ENCODE measurements at regions not wholly inside any gene's neighbourhood (a gene's known extent, or its start where the extent isn't known, plus 50 kb on each side); places are given as distances from the start of the nearest gene placed in this dataset.
"Not testable (repeated sequence)": the region's sequence is repeated elsewhere in the genome, so short reads cannot be mapped to it uniquely, and the experiment has no call there.

DNA sequence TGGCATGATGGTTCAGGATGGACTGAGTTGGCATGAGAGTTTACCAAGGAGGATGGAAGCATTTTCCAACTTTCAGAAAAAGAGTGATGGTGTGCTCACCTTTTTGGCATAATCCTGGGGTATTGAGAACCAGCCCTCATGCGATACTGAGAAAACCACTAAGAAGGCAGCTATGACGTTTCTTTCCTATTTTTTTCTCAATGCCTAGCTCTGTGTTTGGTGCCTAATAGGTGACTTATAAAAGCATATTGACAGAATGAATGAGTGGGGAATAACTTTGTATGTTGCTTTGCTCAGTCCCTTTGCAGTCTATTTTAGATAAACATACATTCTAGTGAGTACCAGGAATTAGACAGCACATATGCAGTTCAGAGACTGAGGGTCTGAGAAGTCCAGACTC lies 816.3 kb downstream of the DHX35 start:
- DNase-seq (ENCODE audit: low spot score) = no peak

DNA sequence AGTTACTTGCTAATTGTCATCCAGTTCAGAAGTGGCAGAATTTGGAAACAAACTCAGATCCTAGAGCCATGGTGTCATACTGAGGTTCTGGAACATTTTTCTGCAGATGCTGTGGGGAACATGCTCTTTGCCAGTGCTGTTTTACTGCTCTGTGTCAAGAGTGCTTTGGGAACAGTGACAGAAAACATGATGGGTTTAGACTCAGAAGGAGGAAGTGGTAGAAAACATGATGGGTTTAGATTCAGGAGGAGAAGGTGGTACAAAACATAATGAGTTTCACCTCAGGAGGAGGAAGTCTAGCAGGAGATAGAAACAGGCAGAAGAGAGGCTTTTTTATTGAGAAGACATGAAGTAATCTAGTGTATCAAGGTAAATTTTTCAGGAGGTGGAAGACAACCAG lies 815.5 kb downstream of the DHX35 start:
- DNase-seq (ENCODE audit: low spot score) = no peak

DNA sequence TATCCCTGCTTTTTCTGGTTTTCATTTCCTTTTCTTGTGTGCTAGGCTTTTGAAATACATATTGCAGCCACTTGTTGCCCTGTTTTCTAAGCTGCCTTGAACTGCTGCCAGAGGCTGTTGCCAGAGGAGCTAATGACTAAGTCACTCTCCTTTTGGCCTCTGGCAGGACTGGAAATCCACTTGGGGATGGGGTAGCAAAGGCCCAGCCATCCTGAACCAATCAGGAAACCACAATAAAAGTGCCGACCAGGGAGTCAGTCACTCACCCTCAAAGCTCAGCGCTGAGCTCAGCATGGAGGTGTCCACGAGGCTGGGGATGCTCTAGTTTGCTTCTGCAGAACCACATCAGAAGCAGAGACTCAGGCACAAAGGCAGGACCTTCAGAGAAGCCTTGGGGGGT lies 813.0 kb downstream of the DHX35 start:
- DNase-seq (ENCODE audit: low spot score) = no peak

DNA sequence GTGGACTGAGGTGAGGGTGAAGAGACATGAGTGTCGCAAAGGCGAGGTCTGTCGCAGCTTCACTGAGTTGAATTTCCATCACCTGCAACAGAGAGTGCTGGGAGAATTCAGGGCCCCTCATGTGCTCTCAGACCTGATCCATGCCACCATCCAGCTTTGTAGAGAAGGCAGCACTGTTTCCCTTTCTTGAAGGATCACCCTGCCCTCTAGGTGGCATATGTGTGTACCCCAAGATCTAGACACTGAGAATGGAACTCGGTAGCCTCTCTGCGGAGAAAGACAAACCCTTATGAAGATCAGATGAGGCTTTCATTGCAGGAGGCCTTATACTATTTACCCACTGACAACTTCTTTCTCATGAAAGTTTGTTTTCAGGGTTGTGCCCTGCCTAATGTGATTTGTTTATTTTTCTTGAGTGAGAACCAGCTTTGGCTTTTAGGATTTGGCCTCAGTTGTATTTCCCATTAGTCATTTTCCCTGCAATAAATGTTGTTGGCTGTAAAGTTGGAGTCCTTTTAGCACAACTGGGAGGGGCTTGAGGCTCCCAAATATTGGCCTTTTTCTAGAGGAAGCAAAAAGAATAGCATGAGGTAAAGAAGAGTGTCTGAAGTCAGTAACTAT lies 811.3 kb downstream of the DHX35 start:
- DNase-seq (ENCODE audit: low spot score) = peak; percentile 32

DNA sequence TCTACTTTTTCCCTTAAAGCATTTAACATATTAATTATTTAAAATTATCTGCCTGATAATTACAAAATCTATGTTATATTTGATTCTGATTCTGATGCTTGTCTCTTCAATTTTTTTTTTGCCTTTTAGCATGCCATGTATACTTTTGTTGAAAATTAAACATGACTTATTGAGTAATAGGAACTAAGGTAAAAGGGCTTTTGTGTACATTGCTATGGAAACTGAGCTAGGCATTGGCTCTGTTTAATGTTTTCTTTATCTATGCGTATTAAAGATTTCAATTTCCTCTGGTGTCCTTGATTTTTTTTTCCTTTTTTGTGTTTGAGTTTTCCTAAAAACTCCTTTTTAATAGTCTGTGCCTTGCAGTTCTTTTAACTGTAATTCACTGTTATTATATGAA lies 805.2 kb downstream of the DHX35 start:
- no peak for DNase-seq (ENCODE audit: low spot score)

DNA sequence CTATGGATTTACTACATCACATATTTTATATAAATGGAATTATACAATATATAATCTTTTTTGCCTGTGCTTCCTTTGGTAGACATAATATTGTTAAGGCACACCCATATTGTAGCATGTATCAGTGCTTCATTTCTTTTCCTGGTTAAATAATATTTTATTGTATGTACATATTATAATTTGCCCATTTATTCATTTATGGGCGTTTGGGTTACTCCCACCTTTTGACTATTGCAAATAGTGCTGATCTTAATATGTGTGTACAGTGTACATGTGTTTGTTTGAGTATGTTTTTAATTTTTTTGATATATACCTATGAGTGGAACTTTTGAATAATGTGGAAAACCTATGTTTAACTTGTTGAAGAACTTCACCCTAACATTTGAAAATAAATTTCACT lies 804.2 kb downstream of the DHX35 start:
- DNase-seq (ENCODE audit: low spot score) = no peak

DNA sequence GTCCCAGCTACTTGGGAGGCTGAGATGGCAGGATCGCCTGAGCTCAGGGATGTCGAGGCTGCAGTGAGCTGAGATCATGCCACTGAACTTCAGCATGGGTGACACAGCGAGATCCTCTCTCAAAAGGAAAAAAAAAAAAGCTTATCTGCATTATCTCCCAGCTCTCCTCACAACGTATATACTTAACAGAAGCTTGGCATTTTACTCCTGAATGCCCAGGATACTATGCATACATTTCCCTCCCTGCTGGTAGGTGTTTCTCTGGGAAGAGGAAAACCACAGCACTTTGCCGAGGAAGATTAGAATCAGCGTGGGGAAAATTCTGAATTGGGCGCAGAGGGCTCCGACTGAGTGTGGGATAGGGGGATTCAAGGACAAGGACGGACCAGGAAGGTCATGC lies 800.6 kb downstream of the DHX35 start:
- DNase-seq (ENCODE audit: low spot score) = no peak

DNA sequence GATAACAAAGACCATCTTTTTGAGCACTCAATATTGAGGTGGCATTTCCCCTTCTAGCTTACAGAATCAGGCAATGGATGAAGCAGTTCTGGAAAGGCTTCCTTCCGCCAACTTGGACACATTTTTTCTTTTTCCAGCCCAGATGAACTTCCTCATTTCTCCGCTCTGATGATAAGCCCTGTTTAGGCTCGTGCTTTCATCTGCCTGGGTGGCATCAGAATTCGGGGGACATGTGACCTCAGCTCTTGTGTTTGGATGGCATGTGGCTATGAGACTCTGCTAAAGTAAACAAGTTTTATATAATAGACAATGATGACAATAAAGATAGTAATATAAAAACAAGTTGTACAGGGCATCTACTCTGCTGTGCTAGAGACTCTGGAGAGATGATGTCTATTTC lies 796.7 kb downstream of the DHX35 start:
- DNase-seq (ENCODE audit: low spot score) = no peak

DNA sequence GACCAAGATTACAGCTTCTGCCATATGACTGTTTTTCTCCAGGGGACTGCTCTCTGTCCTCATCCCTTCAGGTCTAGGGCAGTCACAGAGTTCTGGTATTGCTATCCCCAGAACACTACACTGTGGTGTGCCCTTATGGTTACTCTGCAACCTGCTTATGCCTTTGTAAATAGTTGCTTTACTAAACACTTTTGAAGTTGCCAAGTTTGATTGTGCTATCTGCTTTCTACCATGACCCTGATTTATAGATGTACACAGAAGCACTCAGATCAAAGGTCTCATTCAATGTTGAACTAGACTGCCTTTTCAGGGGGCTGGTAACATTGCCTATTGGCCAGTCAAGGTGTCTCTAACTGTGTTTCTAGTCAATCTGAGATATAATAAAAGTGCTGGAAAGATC lies 794.7 kb downstream of the DHX35 start:
- no peak for DNase-seq (ENCODE audit: low spot score)

DNA sequence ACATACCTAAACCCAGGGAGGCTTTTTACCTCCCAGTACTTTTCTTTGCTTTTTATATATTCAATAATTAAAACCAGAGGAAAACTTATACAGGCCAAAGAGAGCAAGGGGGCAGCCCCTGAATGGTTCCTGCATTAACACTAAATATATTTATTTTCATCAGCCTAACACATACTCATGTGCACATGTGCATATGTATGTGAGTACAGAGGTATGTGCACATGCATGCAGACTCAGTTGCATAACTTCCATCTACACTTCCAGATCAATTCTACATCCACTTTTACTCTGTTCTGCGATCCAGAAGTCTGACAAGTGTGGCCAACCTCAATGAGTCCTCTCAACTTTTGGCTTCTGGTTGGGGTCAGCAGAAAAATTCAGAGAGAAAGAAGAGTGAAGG lies 794.2 kb downstream of the DHX35 start:
- DNase-seq (ENCODE audit: low spot score) = no peak

DNA sequence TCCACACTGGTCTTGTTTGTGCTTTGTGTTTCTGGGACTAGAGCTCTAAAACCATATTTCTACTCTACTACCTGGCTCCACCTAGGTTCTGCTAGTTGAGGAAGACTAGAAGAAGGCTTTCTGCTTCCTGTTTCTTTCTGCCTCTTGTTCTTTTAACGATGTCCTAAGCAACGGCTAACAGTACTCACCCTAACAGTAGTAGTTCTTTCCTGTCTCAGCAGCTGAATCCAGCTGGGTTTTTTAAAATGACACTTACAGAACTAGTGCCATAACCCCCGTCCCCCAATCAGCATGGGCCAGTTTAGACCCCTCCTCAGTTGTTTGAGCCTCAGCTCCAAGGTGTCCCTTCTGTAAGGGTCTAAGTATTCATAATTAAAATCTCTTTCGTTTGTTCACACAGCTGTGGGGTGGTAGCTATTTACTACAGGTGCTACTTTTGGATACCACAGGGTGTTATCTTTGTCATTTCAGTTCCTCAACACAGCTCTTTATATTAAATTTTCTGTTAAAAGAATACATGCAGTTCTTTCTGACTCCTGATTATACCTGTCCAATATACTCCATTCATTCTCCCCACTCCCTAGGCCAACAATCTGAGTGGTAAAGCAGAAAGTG lies 790.2 kb downstream of the DHX35 start:
- no peak for DNase-seq (ENCODE audit: low spot score)

DNA sequence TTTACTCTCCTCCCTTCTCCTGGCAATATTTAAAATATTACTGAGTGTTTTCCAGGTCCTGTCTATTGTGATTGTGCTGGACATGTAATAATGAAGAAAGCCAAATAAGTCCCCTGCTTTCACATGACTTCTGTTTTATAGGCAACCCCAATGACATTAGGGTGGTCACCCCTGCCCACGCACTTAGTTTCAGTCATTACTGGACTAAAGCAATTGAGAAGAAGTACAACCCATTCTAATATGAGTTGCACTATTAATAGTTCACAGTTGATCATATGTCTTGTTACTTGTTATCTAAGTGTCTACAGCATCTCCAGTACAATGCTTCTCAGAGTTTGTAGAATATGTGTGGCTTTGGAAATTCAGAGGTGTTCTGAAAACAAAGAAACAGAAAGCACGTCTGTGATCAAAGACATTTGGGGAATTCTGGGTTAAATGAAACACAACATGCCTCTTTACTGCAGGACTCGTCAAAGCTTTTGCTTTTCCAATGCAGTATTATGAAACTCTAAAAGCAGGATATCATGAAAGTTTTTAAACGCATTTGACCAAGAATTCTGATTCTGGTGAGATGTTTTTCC lies 789.5 kb downstream of the DHX35 start:
- no peak for DNase-seq (ENCODE audit: low spot score)

DNA sequence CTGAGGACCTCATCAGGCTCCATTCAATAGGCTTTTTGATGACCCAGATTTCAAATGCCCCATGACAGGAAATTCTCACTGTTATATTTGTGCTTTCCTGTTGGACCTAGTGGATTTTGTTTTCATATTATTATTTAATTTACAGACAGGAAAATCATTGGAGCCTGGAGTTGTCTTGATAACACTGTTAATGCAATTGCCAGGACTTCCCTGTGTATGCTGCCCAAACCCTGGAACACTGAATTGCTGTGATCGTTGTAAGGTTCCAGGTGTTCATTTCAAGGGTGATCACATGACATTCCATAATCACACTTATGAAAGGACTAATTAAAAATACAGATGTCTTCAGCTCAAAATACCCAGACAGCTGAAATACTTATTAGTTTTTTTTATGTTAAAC lies 783.2 kb downstream of the DHX35 start:
- no peak for DNase-seq (ENCODE audit: low spot score)

DNA sequence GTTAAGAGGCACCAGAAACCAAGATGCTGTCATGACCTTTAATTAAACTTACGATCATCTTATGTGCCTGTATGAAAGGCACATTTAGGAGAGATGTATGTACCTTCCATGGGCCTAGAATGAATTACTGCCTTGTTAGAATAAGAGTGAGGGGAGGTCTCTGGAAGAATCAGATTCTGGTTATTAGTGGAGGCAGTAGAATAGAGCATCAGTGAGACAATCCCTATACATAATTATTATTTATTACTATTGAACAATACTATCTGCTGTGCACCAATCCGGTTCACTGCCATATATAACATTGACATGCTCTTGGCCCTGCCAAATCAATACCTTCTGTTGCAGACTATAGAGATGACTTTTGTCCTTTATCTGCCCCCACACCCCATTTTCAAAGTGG lies 776.5 kb downstream of the DHX35 start:
- DNase-seq (ENCODE audit: low spot score) = no peak

DNA sequence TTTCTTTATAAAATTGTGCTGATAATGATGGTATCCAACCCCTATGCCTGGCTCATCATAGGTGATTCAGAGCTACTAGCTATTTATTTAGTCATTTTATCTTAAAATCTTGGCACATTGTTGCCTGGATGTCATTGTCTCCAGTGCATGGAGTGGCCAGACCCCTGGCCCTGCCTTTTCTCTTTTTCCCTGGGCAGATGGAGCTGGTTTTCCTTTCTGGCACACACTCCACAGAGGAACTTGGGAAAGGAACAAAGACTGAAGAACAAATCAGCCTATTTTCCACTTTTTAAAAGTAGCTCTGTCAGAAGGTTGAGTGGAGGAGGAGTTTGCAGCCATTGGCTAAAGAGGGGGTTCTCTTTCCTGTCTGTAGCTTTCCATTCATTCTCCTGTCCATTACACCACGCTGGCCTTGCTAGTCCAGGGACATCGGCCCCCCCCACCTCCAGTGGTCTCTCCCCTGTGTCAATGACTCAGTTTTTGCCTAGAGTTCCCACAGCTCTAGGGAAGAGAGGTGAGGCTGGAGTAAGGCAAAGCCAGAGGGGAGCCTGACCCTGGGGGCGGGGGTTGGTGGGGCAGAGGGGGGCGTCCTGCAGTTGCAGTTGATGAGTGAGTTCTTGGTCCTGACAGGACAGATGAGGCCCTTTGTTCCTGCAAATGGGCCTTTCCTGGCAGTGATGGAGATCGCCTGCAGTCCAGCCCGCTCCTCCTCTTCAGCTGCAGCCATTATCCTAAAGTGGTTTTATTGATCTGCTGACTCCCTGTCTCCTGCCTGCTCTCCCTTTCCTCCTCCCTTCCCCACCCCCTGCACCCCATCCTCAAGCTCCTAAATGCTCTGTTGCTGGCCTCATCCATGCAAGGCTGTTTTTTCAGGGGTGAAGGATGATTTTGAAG lies 774.5 kb downstream of the DHX35 start:
- DNase-seq (ENCODE audit: low spot score) = no peak

DNA sequence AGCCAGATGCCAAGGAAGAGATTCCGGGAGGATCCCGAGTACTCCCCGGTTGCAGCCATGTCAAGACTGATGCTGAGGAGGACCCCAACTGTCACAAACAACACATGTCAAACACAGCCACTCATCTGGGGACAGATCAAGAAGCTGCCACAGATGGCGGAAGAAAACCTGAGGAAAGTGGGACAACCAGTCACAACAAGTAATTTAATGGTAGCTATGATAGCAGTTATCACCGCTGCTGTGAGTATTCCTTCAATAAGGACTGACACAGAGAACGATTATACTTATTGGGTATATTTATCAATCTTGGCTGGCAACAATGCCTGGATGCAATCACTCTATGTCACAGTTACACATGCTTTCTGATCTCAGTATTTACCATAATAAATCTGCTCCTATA lies 763.4 kb downstream of the DHX35 start:
- not testable (repeated sequence) for DNase-seq (ENCODE audit: low spot score)

DNA sequence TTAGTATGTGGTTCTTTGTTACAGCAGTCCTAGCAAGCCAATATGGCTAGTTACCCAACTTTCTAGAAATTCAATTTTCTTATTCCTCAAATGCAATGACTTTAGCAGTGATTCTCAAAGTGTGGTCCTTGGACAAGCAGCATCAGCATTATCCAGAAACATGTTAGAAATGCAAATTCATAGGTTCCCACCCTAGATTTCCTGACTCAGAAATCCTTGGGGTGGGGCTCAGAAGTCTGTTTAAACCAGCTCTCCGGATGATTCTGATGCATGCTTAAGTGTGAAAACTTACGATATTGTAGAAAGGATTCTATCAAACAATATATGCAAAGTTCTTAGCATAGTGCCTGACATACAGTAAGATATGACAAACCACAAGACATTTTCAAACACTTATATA lies 757.1 kb downstream of the DHX35 start:
- no peak for DNase-seq (ENCODE audit: low spot score)

DNA sequence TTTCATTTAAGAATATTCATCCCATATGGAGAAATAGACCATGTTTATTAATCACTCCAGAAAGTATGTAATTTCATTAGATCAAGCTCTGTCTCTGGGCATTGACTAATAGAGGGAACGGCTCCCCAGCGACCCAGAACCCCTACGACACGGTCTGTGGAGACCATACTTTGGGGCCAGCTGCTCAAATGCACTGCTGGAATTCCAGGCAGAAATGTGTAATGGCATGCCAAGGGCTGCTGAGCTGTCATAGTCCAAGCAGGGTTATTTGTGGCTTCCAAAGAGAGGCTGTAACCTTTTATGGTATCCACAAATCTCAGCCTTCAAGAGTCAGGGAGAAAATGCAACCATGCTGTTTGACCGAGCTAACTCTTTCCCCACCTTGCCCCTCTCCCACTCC lies 755.8 kb downstream of the DHX35 start:
- DNase-seq (ENCODE audit: low spot score) = no peak

DNA sequence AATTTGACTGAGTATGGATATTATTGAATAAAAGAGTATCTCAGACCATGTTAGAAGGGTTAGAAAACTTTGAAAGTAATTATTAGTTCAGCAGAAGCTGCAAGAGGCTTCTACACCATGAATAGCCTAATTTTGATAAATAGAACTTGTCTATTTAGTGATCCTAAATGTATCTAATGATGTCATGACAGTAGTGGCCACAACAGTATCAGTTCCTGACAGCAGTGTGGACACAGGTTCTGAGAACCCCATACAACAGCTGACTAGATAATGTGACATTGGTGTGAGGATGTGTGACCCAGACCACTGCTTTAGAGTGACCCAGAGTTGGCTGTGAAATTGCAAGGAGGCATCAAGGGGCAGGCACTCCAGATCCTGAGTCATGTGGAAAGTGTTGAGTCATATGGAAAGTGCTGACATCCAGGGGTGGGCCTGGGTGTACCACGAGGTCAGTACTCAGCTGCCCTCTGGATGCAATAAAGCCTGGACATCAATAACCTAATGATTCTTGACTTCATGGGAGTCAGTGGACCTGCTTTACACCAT lies 754.7 kb downstream of the DHX35 start:
- no peak for DNase-seq (ENCODE audit: low spot score)

DNA sequence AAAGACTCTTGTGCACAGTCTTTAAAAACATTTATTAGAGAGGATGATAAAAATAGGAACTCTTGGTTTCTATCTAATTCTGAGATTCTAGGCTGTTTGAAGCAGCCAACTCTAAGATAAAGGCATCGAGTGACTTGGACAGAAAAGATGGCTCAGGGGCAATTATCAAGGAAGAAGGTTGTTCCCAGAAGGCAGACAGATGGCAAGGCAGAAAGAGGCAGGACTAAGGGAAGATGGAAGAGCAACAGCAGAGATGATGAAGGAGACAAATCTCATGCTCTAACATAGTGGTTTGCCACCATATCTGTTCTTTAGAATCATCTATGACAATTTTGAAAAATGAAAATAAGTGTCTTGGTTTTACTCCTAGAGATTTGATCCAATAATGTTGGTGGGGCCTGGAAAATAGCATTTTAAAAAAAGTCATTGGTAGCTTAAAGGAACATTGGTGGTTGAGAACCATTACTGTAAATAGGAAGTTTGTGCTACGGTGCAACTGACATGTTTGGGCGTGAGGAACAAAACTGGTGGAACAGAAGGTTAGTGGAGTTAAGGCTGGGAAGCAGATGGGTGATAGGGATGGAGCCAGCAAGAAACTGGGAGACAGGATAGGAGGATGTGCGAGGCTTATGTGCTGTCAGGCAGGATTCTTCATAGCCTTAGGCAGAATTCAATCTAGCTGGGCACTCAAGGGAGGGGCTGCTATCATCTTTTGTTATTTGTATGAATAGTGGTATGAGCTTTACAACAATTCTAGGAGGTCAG lies 751.1 kb downstream of the DHX35 start:
- DNase-seq (ENCODE audit: low spot score) = no peak

DNA sequence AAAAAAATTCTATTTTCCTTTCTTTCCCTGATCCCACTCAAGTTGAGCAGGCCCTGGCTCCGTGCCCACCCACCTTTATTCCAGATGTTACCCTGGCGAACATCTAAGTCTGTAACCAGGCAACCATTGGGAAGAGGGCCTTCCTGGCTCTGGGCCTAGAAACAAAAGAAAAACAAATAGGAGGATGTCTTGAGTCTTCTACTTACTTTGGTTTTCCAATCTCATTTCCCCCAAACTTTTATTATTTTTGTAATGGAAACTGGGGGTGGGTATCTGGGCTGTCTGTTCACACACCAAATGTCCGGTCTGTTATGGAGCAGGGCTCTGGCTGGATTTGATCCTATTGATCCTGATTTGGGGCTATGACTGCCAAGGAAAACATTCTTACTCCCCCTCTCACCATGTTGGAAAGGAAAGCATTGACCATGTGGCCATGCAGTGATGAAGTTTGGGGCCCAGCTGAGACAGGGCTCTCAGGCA lies 744.1 kb downstream of the DHX35 start:
- no peak for DNase-seq (ENCODE audit: low spot score)
